WTC11 (cell line): ENCODE measurements at regions not wholly inside any gene's neighbourhood (a gene's known extent, or its start where the extent isn't known, plus 50 kb on each side); places are given as distances from the start of the nearest gene placed in this dataset.

Experiments
- JUN ChIP-seq: sonication (generic); formaldehyde crosslinking; IDR thresholded peaks from 2 replicates; pipeline ENCODE4 v1.8.0; 2023; ENCODE audit warnings: mild to moderate bottlenecking, missing genetic modification reagents
- NFE2L1 ChIP-seq: sonication (generic); formaldehyde crosslinking; IDR thresholded peaks from 2 replicates; pipeline ENCODE4 v1.8.1; 2023; ENCODE audit warnings: missing genetic modification reagents
- SMAD4 ChIP-seq: sonication (generic); formaldehyde crosslinking; IDR thresholded peaks from 2 replicates; pipeline ENCODE4 v1.8.0; 2022; ENCODE audit warnings: mild to moderate bottlenecking, missing genetic modification reagents
- ZNF219 ChIP-seq: sonication (generic); formaldehyde crosslinking; IDR thresholded peaks from 2 replicates; pipeline ENCODE4 v1.8.0; 2023; ENCODE audit warnings: missing genetic modification reagents, mild to moderate bottlenecking, borderline replicate concordance
- TF ChIP-seq, protein P1 (sequence below): fragments of 200-600 bp; IDR thresholded peaks from 2 replicates; pipeline ENCODE4 v1.8.0; 2022; ENCODE audit warnings: antibody characterized with exemption
- TF ChIP-seq, protein P2 (sequence below): sonication (generic); formaldehyde crosslinking; IDR thresholded peaks from 2 replicates; pipeline ENCODE4 v1.8.1; 2023; ENCODE audit warnings: mild to moderate bottlenecking, missing genetic modification reagents, moderate library complexity
- TF ChIP-seq, protein P3 (sequence below): sonication (generic); formaldehyde crosslinking; IDR thresholded peaks from 2 replicates; pipeline ENCODE4 v1.8.1; 2023; ENCODE audit warnings: mild to moderate bottlenecking, missing genetic modification reagents
- TF ChIP-seq, protein P4 (sequence below): sonication (generic); formaldehyde crosslinking; IDR thresholded peaks from 2 replicates; pipeline ENCODE4 v1.8.0; 2022; ENCODE audit warnings: mild to moderate bottlenecking, missing genetic modification reagents

DNA sequence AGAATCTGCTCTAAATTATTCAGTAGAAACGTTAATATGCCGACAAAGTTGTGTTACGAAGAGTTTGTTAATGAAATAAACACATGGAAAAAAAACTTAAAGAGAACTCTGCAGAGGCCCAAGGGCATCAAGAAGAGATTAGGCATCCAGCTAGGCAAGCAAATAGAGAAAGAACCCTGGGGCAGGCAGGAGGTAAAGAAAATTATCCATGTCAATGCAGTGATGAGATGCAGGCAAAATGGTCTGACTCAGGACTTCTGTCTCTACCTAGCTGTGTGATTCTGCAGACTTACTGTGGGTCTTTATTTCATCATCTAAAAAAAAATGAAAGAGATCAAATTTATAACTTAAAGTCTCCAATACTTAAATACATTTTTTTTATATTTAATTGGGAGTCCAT, 448.0 kb downstream of the HAO1 start:
- no peak for TF ChIP-seq ZNF219
- TF ChIP-seq, protein P1, sequence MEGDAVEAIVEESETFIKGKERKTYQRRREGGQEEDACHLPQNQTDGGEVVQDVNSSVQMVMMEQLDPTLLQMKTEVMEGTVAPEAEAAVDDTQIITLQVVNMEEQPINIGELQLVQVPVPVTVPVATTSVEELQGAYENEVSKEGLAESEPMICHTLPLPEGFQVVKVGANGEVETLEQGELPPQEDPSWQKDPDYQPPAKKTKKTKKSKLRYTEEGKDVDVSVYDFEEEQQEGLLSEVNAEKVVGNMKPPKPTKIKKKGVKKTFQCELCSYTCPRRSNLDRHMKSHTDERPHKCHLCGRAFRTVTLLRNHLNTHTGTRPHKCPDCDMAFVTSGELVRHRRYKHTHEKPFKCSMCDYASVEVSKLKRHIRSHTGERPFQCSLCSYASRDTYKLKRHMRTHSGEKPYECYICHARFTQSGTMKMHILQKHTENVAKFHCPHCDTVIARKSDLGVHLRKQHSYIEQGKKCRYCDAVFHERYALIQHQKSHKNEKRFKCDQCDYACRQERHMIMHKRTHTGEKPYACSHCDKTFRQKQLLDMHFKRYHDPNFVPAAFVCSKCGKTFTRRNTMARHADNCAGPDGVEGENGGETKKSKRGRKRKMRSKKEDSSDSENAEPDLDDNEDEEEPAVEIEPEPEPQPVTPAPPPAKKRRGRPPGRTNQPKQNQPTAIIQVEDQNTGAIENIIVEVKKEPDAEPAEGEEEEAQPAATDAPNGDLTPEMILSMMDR = no peak
- no peak for TF ChIP-seq JUN (CRISPR knock-in tag)
- TF ChIP-seq, protein P2, sequence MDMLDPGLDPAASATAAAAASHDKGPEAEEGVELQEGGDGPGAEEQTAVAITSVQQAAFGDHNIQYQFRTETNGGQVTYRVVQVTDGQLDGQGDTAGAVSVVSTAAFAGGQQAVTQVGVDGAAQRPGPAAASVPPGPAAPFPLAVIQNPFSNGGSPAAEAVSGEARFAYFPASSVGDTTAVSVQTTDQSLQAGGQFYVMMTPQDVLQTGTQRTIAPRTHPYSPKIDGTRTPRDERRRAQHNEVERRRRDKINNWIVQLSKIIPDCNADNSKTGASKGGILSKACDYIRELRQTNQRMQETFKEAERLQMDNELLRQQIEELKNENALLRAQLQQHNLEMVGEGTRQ (CRISPR knock-in tag) = no peak
- no peak for TF ChIP-seq SMAD4 (CRISPR knock-in tag)
- TF ChIP-seq, protein P3, sequence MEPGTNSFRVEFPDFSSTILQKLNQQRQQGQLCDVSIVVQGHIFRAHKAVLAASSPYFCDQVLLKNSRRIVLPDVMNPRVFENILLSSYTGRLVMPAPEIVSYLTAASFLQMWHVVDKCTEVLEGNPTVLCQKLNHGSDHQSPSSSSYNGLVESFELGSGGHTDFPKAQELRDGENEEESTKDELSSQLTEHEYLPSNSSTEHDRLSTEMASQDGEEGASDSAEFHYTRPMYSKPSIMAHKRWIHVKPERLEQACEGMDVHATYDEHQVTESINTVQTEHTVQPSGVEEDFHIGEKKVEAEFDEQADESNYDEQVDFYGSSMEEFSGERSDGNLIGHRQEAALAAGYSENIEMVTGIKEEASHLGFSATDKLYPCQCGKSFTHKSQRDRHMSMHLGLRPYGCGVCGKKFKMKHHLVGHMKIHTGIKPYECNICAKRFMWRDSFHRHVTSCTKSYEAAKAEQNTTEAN (CRISPR knock-in tag) = no peak
- no peak for TF ChIP-seq NFE2L1 (CRISPR knock-in tag)
- TF ChIP-seq, protein P4, sequence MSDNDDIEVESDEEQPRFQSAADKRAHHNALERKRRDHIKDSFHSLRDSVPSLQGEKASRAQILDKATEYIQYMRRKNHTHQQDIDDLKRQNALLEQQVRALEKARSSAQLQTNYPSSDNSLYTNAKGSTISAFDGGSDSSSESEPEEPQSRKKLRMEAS (CRISPR knock-in tag) = no peak
